HepG2 (cell line): ENCODE measurements at regions not wholly inside any gene's neighbourhood (a gene's known extent, or its start where the extent isn't known, plus 50 kb on each side); places are given as distances from the start of the nearest gene placed in this dataset.

Source experiments
- ATAC-seq: fragments of 200-7000 bp; cut with Tn5 transposase; 3 replicates; pipeline ENCODE4 v1.9.1; 2020; ENCODE audit warnings: mild to moderate bottlenecking, moderate library complexity
- BruUV-seq: library from RNA; stranded (reverse); fragments of 400-500 nt; replicated peaks from 2 replicates; lab custom pipeline; 2021; lab: Mats Ljungman, UMichigan
- CTCF ChIA-PET: fragments of 300-600 bp; formaldehyde crosslinking; extraction: SDS; loops from one replicate; lab custom pipeline; 2021; ENCODE audit warnings: low total read pairs, inconsistent platforms, low intra/inter-chr PET ratio; lab: Yijun Ruan, JAX
- POLR2A ChIA-PET: fragments of 350-600 bp; sonication (Branson Sonifier 250); formaldehyde crosslinking; loops from one replicate; lab custom pipeline; 2020; ENCODE audit warnings: antibody characterized with exemption, inconsistent platforms; lab: Yijun Ruan, JAX
- DNase-seq: peaks from one replicate; pipeline ENCODE4 v3.0.0-alpha.2; 2015; ENCODE audit warnings: low spot score
- FAIRE-seq: peaks from 3 replicates; lab custom pipeline; 2011; peaks lifted over from hg19 to GRCh38; lab: Jason Lieb, UNC
- H2AFZ ChIP-seq: one replicate; pipeline ENCODE4 v1.6.1; 2011; ENCODE audit warnings: low read length, inconsistent platforms
- H3K27ac ChIP-seq: fragments of 300-600 bp; 3 replicates; pipeline ENCODE4 v1.8.0; 2011; ENCODE audit warnings: mixed run types, mild to moderate bottlenecking, mixed read lengths, low read length, inconsistent platforms; ENCODE audit not compliant: insufficient read depth; ENCODE audit errors: extremely low read length
- H3K27me3 ChIP-seq, 2 experiments: fragments of 200-600 bp in 1 of 2; 2 replicates in 1 of 2; 3 replicates in 1 of 2; pipeline versions ENCODE4 v1.6.0 to v1.8.0; 2011; ENCODE audit warnings: low read length in 2 of 2, mild to moderate bottlenecking in 2 of 2, moderate library complexity in 2 of 2, inconsistent platforms in 1 of 2; ENCODE audit not compliant: insufficient read depth in 2 of 2, control insufficient read depth in 1 of 2
- H3K36me3 ChIP-seq, 2 experiments: fragments of 200-600 bp in 1 of 2; replicated peaks in 1 of 2; 2 replicates in 1 of 2; 3 replicates in 1 of 2; pipeline versions ENCODE4 v1.5.1 to v1.8.0; 2011; ENCODE audit warnings: low read length in 2 of 2, inconsistent platforms in 1 of 2; ENCODE audit not compliant: insufficient read depth in 2 of 2, control insufficient read depth in 1 of 2
- H3K4me1 ChIP-seq: 2 replicates; pipeline ENCODE4 v1.5.1; 2012; ENCODE audit warnings: low read length, inconsistent platforms; ENCODE audit not compliant: insufficient read depth
- H3K4me2 ChIP-seq: 2 replicates; pipeline ENCODE4 v1.6.0; 2011; ENCODE audit warnings: low read depth, low read length, inconsistent platforms
- H3K4me3 ChIP-seq, 3 experiments: fragments of 200-600 bp in 1 of 3; sonication (generic), shearing (Covaris generic) in 1 of 3; replicated peaks in 1 of 3; 2 replicates each; pipeline ENCODE4 v1.5.1; 2011 to 2016; ENCODE audit warnings: low read length in 3 of 3, inconsistent platforms in 2 of 3, low read depth in 2 of 3, mild to moderate bottlenecking in 2 of 3, control low read depth in 1 of 3, mixed read lengths in 1 of 3; ENCODE audit not compliant: insufficient read depth in 1 of 3
- H3K79me2 ChIP-seq: one replicate; pipeline ENCODE4 v1.6.1; 2011; ENCODE audit warnings: low read length, inconsistent platforms; ENCODE audit not compliant: insufficient read depth
- H3K9ac ChIP-seq: 2 replicates; pipeline ENCODE4 v1.6.0; 2011; ENCODE audit warnings: mild to moderate bottlenecking, low read depth, low read length, inconsistent platforms; ENCODE audit not compliant: insufficient read depth
- H3K9me3 ChIP-seq: 2 replicates; pipeline ENCODE4 v1.5.1; 2012; ENCODE audit warnings: mild to moderate bottlenecking, low read length
- H4K20me1 ChIP-seq: 2 replicates; pipeline ENCODE4 v1.6.0; 2011; ENCODE audit warnings: inconsistent platforms, mild to moderate bottlenecking, low read length, moderate library complexity; ENCODE audit not compliant: insufficient read depth
- E2F2 ChIP-seq: sonication (generic); formaldehyde crosslinking; IDR thresholded peaks from 2 replicates; pipeline ENCODE4 v1.4.0; 2020; ENCODE audit warnings: missing genetic modification reagents, borderline replicate concordance
- PHB2 ChIP-seq: fragments of 450-650 bp; IDR thresholded peaks from 2 replicates; pipeline ENCODE4 v1.6.1; 2018; ENCODE audit not compliant: partially characterized antibody
- RNF2 ChIP-seq: fragments of 450-650 bp; conservative IDR thresholded peaks from 2 replicates; pipeline ENCODE4 v1.6.1; 2016; ENCODE audit warnings: low read depth
- RORA ChIP-seq: sonication (generic); formaldehyde crosslinking; IDR thresholded peaks from 2 replicates; pipeline ENCODE4 v1.5.0; 2020; ENCODE audit warnings: mild to moderate bottlenecking, missing genetic modification reagents, moderate library complexity
- SALL1 ChIP-seq: sonication (generic); formaldehyde crosslinking; IDR thresholded peaks from 2 replicates; pipeline ENCODE4 v1.8.0; 2022; ENCODE audit warnings: mild to moderate bottlenecking, missing genetic modification reagents
- USF2 ChIP-seq, 2 experiments: sonication (generic) in 1 of 2; formaldehyde crosslinking in 1 of 2; IDR thresholded peaks; 2 replicates each; pipeline versions ENCODE4 v1.5.1 to v1.6.1; 2011 to 2020; ENCODE audit warnings: borderline replicate concordance in 1 of 2, low read depth in 1 of 2, low read length in 1 of 2, mild to moderate bottlenecking in 1 of 2, missing genetic modification reagents in 1 of 2, moderate library complexity in 1 of 2
- ZBTB4 ChIP-seq: sonication (generic); formaldehyde crosslinking; IDR thresholded peaks from 2 replicates; pipeline ENCODE4 v1.4.0; 2020; ENCODE audit warnings: missing genetic modification reagents, mild to moderate bottlenecking, borderline replicate concordance
- ZKSCAN1 ChIP-seq: fragments of 150-350 bp; IDR thresholded peaks from 2 replicates; pipeline ENCODE4 v1.6.1; 2014; ENCODE audit warnings: low read length
- ZNF3 ChIP-seq: IDR thresholded peaks from 2 replicates; pipeline ENCODE4 v1.7.0; 2017; ENCODE audit warnings: inconsistent platforms
- ZNF317 ChIP-seq: sonication (generic); formaldehyde crosslinking; IDR thresholded peaks from 2 replicates; pipeline ENCODE4 v1.5.0; 2020; ENCODE audit warnings: mild to moderate bottlenecking, missing genetic modification reagents
- ZNF530 ChIP-seq: sonication (generic); formaldehyde crosslinking; IDR thresholded peaks from 2 replicates; pipeline ENCODE4 v1.5.0; 2020; ENCODE audit warnings: low read depth, mild to moderate bottlenecking, missing genetic modification reagents
- ZNF672 ChIP-seq: sonication (generic); formaldehyde crosslinking; IDR thresholded peaks from 2 replicates; pipeline ENCODE4 v1.8.1; 2022; ENCODE audit warnings: missing genetic modification reagents
- WGBS: methylation state at CpG from one replicate; pipeline ENCODE4 v1.1.6; 2017; ENCODE audit warnings: low lambda C conversion rate; 5-methylcytosine and 5-hydroxymethylcytosine counted together
- in situ Hi-C: cut with HindIII; loops from 2 replicates; pipeline ENCODE4 v1.10.0; 2017; ENCODE audit warnings: low pct_unique_long_range_greater_than_20kb; ENCODE audit not compliant: extremely low pct_ligation_motif_present
- intact Hi-C: fragments of 100-400 bp; cut with micrococcal nuclease; formaldehyde crosslinking; loops from one replicate; pipeline ENCODE4 v1.10.0; 2022; ENCODE audit not compliant: unreplicated experiment

GRCh38 chr11:131229221-131229620 is 141.2 kb upstream of the NTM start:
- FAIRE-seq, result no peak
- TF ChIP-seq ZBTB4 (CRISPR knock-in tag), result no peak
- no peak for TF ChIP-seq ZNF530 (CRISPR knock-in tag)
- ChIA-PET POLR2A (no interaction called here), CTCF (no interaction called here)
- H3K9ac ChIP-seq, result no peak overlapping the region
- peaks cover 0 to 12% of the 10 kb centered on the region in 2 experiments; a peak in 1 of 5 replicates for H3K27me3 ChIP-seq
- ATAC-seq, result no peak
- BruUV-seq, result no TSS peak
- no peak overlapping the region for H3K4me3 ChIP-seq
- no peaks in the 10 kb centered on the region for H3K79me2 ChIP-seq
- H3K9me3 ChIP-seq, result no peaks in the 10 kb centered on the region
- H3K4me1 ChIP-seq, result no peaks in the 10 kb centered on the region
- H4K20me1 ChIP-seq, result no peaks in the 10 kb centered on the region
- DNase-seq, result no peak
- no peak overlapping the region for H2AFZ ChIP-seq
- intact Hi-C loops (no loop called here), in situ Hi-C loops (no loop called here)
- WGBS, result 0% methylated on average over 2 of the region's 2 CpGs
- no peak overlapping the region for H3K27ac ChIP-seq
- no peaks in the 10 kb centered on the region for H3K36me3 ChIP-seq
- no peak overlapping the region for H3K4me2 ChIP-seq

GRCh38 chr11:131231317-131231940 is 139.0 kb upstream of the NTM start:
- H3K27ac ChIP-seq, result no peak overlapping the region
- peaks cover 0 to 15% of the 10 kb centered on the region in 2 experiments; a peak in 2 of 5 replicates for H3K27me3 ChIP-seq
- no peaks in the 10 kb centered on the region for H3K9me3 ChIP-seq
- H3K4me3 ChIP-seq, result no peak overlapping the region
- H2AFZ ChIP-seq, result no peak overlapping the region
- no peaks in the 10 kb centered on the region for H3K4me1 ChIP-seq
- no peaks in the 10 kb centered on the region for H3K79me2 ChIP-seq
- ATAC-seq (no peak), FAIRE-seq (no peak), DNase-seq (no peak)
- WGBS, result 1% methylated on average over 6 of the region's 6 CpGs
- ChIA-PET CTCF (no interaction called here), POLR2A (no interaction called here)
- no peaks in the 10 kb centered on the region for H4K20me1 ChIP-seq
- intact Hi-C loops (no loop called here), in situ Hi-C loops (no loop called here)
- no TSS peak for BruUV-seq
- H3K4me2 ChIP-seq, result no peak overlapping the region
- no peaks in the 10 kb centered on the region for H3K36me3 ChIP-seq
- no peak overlapping the region for H3K9ac ChIP-seq
- TF ChIP-seq ZNF3 (no peak), RORA (CRISPR knock-in tag) (no peak), E2F2 (CRISPR knock-in tag) (no peak), PHB2 (no peak), RNF2 (no peak), ZNF317 (CRISPR knock-in tag) (no peak), ZKSCAN1 (no peak), USF2 (IDR thresholded peaks at IDR 0.05; ENCODE audit: low read depth, low read length) (peak; percentile 48), USF2 (CRISPR knock-in tag; IDR thresholded peaks at IDR 0.05; ENCODE audit: borderline replicate concordance) (no peak), SALL1 (CRISPR knock-in tag) (no peak), ZNF672 (CRISPR knock-in tag) (no peak)
